ENCODE measurements at regions not wholly inside any gene's neighbourhood (a gene's known extent, or its start where the extent isn't known, plus 50 kb on each side); places are given as distances from the start of the nearest gene placed in this dataset.

DNA sequence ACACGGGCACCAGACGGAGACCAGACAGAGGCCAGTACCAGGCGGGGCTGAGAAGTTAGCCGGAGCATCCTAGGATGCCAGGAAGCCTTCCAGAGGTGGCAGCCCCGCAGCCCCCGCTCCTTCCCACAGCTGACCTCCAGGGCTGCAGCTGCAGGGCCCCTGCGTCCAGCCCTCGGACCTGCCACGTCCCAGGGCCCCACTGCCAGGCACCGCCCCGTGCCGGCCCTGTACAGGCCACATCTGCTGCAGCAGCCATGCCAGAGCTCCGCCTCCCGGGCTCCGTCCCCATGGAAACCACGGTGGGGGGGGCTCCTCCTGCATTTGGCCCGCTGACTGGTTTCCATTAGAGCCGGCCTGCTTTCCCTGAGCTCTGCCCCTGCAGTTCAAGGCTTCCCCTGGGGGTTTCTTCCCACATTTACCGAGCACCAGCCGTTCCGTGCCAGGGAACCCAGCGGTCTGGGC, 62.5 kb upstream of the PPARA start:
- dilution Hi-C loops (cut with MboI; ENCODE audit: extremely low pct_ligation_motif_present, low sequenced_read_pairs) = no loop called here
- H2AFZ ChIP-seq (ENCODE audit: control insufficient read depth, low read length) = no peak overlapping the region
- peaks cover 100% of the 10 kb centered on the region for H3K79me2 ChIP-seq (ENCODE audit: control insufficient read depth, insufficient read depth, low read length)
- H3K4me1 ChIP-seq (ENCODE audit: control insufficient read depth, extremely low read depth, insufficient read depth, low read length) = peaks cover 90% of the 10 kb centered on the region
- DNase-seq (ENCODE audit: low read depth, low spot score) = no peak
- peaks cover 19 to 69% of the 10 kb centered on the region in 2 experiments for H3K36me3 ChIP-seq (ENCODE audit: control insufficient read depth in 2 of 2, extremely low read depth in 1 of 2, insufficient read depth in 2 of 2, low read length in 2 of 2)
- H3K9me3 ChIP-seq (ENCODE audit: control insufficient read depth, low read depth, low read length) = no peaks in the 10 kb centered on the region
- peaks cover 3% of the 10 kb centered on the region for H3K9me1 ChIP-seq (ENCODE audit: control insufficient read depth, extremely low read depth, insufficient read depth, low read length)
- peak overlapping the region; percentile 98 for H3K27ac ChIP-seq (ENCODE audit: control insufficient read depth, insufficient read depth, low read length)
- peak overlapping the region; percentile 81 for H3K4me2 ChIP-seq (ENCODE audit: control insufficient read depth, extremely low read depth, insufficient read depth, low read depth, low read length)
- TF ChIP-seq, protein P1, sequence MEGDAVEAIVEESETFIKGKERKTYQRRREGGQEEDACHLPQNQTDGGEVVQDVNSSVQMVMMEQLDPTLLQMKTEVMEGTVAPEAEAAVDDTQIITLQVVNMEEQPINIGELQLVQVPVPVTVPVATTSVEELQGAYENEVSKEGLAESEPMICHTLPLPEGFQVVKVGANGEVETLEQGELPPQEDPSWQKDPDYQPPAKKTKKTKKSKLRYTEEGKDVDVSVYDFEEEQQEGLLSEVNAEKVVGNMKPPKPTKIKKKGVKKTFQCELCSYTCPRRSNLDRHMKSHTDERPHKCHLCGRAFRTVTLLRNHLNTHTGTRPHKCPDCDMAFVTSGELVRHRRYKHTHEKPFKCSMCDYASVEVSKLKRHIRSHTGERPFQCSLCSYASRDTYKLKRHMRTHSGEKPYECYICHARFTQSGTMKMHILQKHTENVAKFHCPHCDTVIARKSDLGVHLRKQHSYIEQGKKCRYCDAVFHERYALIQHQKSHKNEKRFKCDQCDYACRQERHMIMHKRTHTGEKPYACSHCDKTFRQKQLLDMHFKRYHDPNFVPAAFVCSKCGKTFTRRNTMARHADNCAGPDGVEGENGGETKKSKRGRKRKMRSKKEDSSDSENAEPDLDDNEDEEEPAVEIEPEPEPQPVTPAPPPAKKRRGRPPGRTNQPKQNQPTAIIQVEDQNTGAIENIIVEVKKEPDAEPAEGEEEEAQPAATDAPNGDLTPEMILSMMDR (optimal IDR thresholded peaks at IDR 0.05 in 1 of 3, IDR thresholded peaks at IDR 0.05 in 1 of 3, conservative IDR thresholded peaks at IDR 0.05 in 1 of 3; ENCODE audit: extremely low read depth in 1 of 3, insufficient read depth in 2 of 3, low read length in 3 of 3) = no peak
- TF ChIP-seq EZH2 (IDR thresholded peaks at IDR 0.05; ENCODE audit: low read length) = no peak
- H3K4me3 ChIP-seq (ENCODE audit: control insufficient read depth in 2 of 3, extremely low read depth in 1 of 3, insufficient read depth in 2 of 3, low read depth in 1 of 3, low read length in 3 of 3) = peak overlapping the region; percentile 51 to 96 (median 95)
- peaks cover 44% of the 10 kb centered on the region for H4K20me1 ChIP-seq (ENCODE audit: control insufficient read depth, extremely low read depth, insufficient read depth, low read length)
- peak overlapping the region; percentile 99 for H3K9ac ChIP-seq (ENCODE audit: control insufficient read depth, extremely low read depth, insufficient read depth, low read length)
- no peaks in the 10 kb centered on the region for H3K27me3 ChIP-seq (ENCODE audit: control insufficient read depth, extremely low read depth, insufficient read depth, low read length)
- no peak for FAIRE-seq

DNA sequence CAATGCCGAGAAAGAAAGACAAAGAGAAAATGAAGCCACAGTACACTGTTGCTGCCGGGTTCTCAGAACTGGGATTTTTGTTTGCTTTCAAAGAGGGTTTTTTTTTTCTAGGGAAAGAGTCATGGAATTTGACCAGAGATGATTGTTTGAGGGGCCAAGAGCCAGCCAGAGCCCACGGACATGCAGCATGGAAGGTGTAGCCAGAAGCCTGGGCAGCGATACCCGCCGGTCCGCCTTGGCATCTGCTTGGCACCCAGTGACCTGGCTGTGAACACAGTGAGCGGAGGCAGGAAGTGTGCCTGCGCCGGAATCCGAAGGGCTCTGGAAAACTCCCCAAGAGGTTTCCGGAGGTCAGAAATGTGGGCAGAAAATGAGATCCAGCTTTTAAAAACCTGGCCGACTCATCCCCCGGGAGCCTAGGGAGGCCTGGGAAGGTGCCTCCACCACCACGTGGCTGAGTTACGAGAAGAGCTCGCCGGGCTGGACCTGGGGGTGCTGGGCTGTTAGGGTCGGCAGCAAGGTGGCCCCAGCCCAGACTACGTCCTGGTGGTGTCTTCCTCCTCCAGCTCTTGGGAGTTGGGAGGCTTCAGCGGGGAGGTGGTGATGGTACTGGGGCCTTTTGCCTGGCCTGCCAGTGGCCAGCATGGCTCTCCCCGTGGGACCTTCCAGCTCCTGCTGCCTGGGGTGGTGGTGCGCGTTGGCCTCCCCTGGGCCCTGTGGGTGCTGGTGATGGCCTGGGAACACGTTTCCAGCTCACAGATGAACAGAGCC, 61.6 kb upstream of the PPARA start:
- peak overlapping the region; percentile 81 for H3K4me2 ChIP-seq (ENCODE audit: control insufficient read depth, extremely low read depth, insufficient read depth, low read depth, low read length)

More for the DNA sequence above, 61.6 kb upstream of the PPARA start:
- dilution Hi-C loops (cut with MboI; ENCODE audit: extremely low pct_ligation_motif_present, low sequenced_read_pairs) = no loop called here
- Histone ChIP-seq H3K4me1 (ENCODE audit: control insufficient read depth, extremely low read depth, insufficient read depth, low read length) (peaks cover 82% of the 10 kb centered on the region), H3K4me3 (ENCODE audit: control insufficient read depth in 2 of 3, extremely low read depth in 1 of 3, insufficient read depth in 2 of 3, low read depth in 1 of 3, low read length in 3 of 3) (peak overlapping the region; percentile 51 to 96 (median 95)), H3K9me1 (ENCODE audit: control insufficient read depth, extremely low read depth, insufficient read depth, low read length) (peaks cover 4% of the 10 kb centered on the region), H2AFZ (ENCODE audit: control insufficient read depth, low read length) (no peak overlapping the region), H3K9ac (ENCODE audit: control insufficient read depth, extremely low read depth, insufficient read depth, low read length) (peak overlapping the region; percentile 99), H3K36me3 (ENCODE audit: control insufficient read depth in 2 of 2, extremely low read depth in 1 of 2, insufficient read depth in 2 of 2, low read length in 2 of 2) (peaks cover 23 to 73% of the 10 kb centered on the region in 2 experiments), H4K20me1 (ENCODE audit: control insufficient read depth, extremely low read depth, insufficient read depth, low read length) (peaks cover 51% of the 10 kb centered on the region), H3K27me3 (ENCODE audit: control insufficient read depth, extremely low read depth, insufficient read depth, low read length) (no peaks in the 10 kb centered on the region), H3K27ac (ENCODE audit: control insufficient read depth, insufficient read depth, low read length) (peak overlapping the region; percentile 80), H3K79me2 (ENCODE audit: control insufficient read depth, insufficient read depth, low read length) (peaks cover 100% of the 10 kb centered on the region), H3K9me3 (ENCODE audit: control insufficient read depth, low read depth, low read length) (no peaks in the 10 kb centered on the region)
- TF ChIP-seq EZH2 (IDR thresholded peaks at IDR 0.05; ENCODE audit: low read length) = no peak
- TF ChIP-seq, protein P1 (optimal IDR thresholded peaks at IDR 0.05 in 1 of 3, IDR thresholded peaks at IDR 0.05 in 1 of 3, conservative IDR thresholded peaks at IDR 0.05 in 1 of 3; ENCODE audit: extremely low read depth in 1 of 3, insufficient read depth in 2 of 3, low read length in 3 of 3) = no peak
- no peak for DNase-seq (ENCODE audit: low read depth, low spot score)
- no peak for FAIRE-seq
